HCT116 (cell line): ENCODE measurements at regions not wholly inside any gene's neighbourhood (a gene's known extent, or its start where the extent isn't known, plus 50 kb on each side); places are given as distances from the start of the nearest gene placed in this dataset.

Source experiments
- ATAC-seq: fragments of 200-7000 bp; cut with Tn5 transposase; 2 replicates; pipeline ENCODE4 v1.9.1; 2020; ENCODE audit warnings: mild to moderate bottlenecking, moderate library complexity
- BruUV-seq: library from RNA; stranded (reverse); fragments of 400-500 nt; replicated peaks from 2 replicates; lab custom pipeline; 2021; lab: Mats Ljungman, UMichigan
- CTCF ChIA-PET: fragments of 300-600 bp; sonication (Branson Sonifier 250); formaldehyde crosslinking; loops from one replicate; lab custom pipeline; 2021; ENCODE audit warnings: antibody characterized with exemption; lab: Charles Lee
- POLR2A ChIA-PET: fragments of 300-600, 350-600 bp; sonication (Branson Sonifier 250); formaldehyde crosslinking; loops from one replicate; lab custom pipeline; 2021; ENCODE audit warnings: antibody characterized with exemption; lab: Charles Lee
- RAD21 ChIA-PET, 2 experiments: fragments of 300-600 bp; sonication (Branson Sonifier 250); formaldehyde crosslinking; loops; one replicate each; lab custom pipeline; 2023; ENCODE audit warnings: low total read pairs in 2 of 2; ENCODE audit not compliant: uncharacterized antibody in 2 of 2, unreplicated experiment in 2 of 2, low non-redundant PET in 1 of 2; lab: Charles Lee
- DNase-seq: peaks from one replicate; pipeline ENCODE4 v3.0.0-alpha.2; 2010; ENCODE audit warnings: low read depth, low spot score
- H2AFZ ChIP-seq: fragments of 200-600 bp; shearing (Covaris generic), sonication (generic); 2 replicates; pipeline ENCODE4 v1.6.1; 2017; ENCODE audit warnings: low read depth, mixed run types, mixed read lengths, antibody characterized with exemption, low read length; ENCODE audit not compliant: poor library complexity, severe bottlenecking
- H3K27ac ChIP-seq: 2 replicates; pipeline ENCODE4 v1.5.1; 2012; ENCODE audit warnings: low read depth, low read length
- H3K27me3 ChIP-seq: fragments of 200-600 bp; sonication (generic); 2 replicates; pipeline ENCODE4 v1.6.1; 2016; ENCODE audit warnings: mixed run types, low read length, mixed read lengths; ENCODE audit not compliant: insufficient read depth
- H3K36me3 ChIP-seq, 2 experiments: fragments of 200-500 bp in 1 of 2; fragments of 200-600 bp in 1 of 2; sonication (Bioruptor generic) in 1 of 2; sonication (generic) in 1 of 2; 2 replicates each; pipeline versions ENCODE4 v1.5.1 to v1.6.1; 2014 to 2016; ENCODE audit warnings: low read length in 2 of 2, inconsistent platforms in 1 of 2, mixed read lengths in 1 of 2, mixed run types in 1 of 2; ENCODE audit not compliant: insufficient read depth in 2 of 2, control insufficient read depth in 1 of 2
- H3K4me1 ChIP-seq, 2 experiments: fragments of 200-600 bp in 1 of 2; sonication (generic) in 1 of 2; 2 replicates each; pipeline versions ENCODE4 v1.5.1 to v1.6.1; 2012 to 2017; ENCODE audit warnings: low read length in 2 of 2, inconsistent platforms in 1 of 2, mild to moderate bottlenecking in 1 of 2, mixed read lengths in 1 of 2, mixed run types in 1 of 2, moderate library complexity in 1 of 2; ENCODE audit not compliant: insufficient read depth in 2 of 2, control insufficient read depth in 1 of 2
- H3K4me2 ChIP-seq: fragments of 200-600 bp; sonication (generic); 2 replicates; pipeline ENCODE4 v1.6.1; 2017; ENCODE audit warnings: mixed run types, low read length, mixed read lengths
- H3K4me3 ChIP-seq, 2 experiments: fragments of 200-600 bp in 1 of 2; sonication (generic) in 1 of 2; replicated peaks in 1 of 2; 2 replicates each; pipeline ENCODE4 v1.5.1; 2011 to 2016; ENCODE audit warnings: low read length in 2 of 2, control low read depth in 1 of 2, low read depth in 1 of 2, mild to moderate bottlenecking in 1 of 2, mixed read lengths in 1 of 2, mixed run types in 1 of 2
- H3K79me2 ChIP-seq: fragments of 200-600 bp; sonication (generic); 2 replicates; pipeline ENCODE4 v1.6.1; 2017; ENCODE audit warnings: mild to moderate bottlenecking, mixed run types, low read length, moderate library complexity, mixed read lengths; ENCODE audit not compliant: insufficient read depth
- H3K9ac ChIP-seq: fragments of 200-600 bp; sonication (generic); 2 replicates; pipeline ENCODE4 v1.6.1; 2016; ENCODE audit warnings: low read length, mixed read lengths
- H3K9me2 ChIP-seq: fragments of 200-600 bp; sonication (generic), shearing (Covaris generic); 2 replicates; pipeline ENCODE4 v1.6.1; 2017; ENCODE audit warnings: mixed run types, mild to moderate bottlenecking, moderate library complexity; ENCODE audit not compliant: insufficient read depth
- H3K9me3 ChIP-seq, 2 experiments: fragments of 200-500 bp in 1 of 2; fragments of 200-600 bp in 1 of 2; sonication (Bioruptor generic) in 1 of 2; sonication (generic) in 1 of 2; 2 replicates each; pipeline ENCODE4 v1.6.1; 2014 to 2017; ENCODE audit warnings: low read length in 2 of 2, mixed read lengths in 2 of 2, inconsistent platforms in 1 of 2, low read depth in 1 of 2, mild to moderate bottlenecking in 1 of 2, mixed run types in 1 of 2, moderate library complexity in 1 of 2; ENCODE audit not compliant: control insufficient read depth in 1 of 2, insufficient read depth in 1 of 2
- H4K20me1 ChIP-seq: fragments of 200-600 bp; sonication (generic), shearing (Covaris generic); 2 replicates; pipeline ENCODE4 v1.6.1; 2017; ENCODE audit warnings: mixed run types, mild to moderate bottlenecking, moderate library complexity; ENCODE audit not compliant: insufficient read depth
- CBX3 ChIP-seq: IDR thresholded peaks from 2 replicates; pipeline ENCODE4 v1.6.1; 2012; ENCODE audit warnings: low read depth
- CEBPB ChIP-seq: IDR thresholded peaks from 2 replicates; pipeline ENCODE4 v1.6.1; 2012; ENCODE audit warnings: low read depth
- EGR1 ChIP-seq: IDR thresholded peaks from 2 replicates; pipeline ENCODE4 v1.6.1; 2012; ENCODE audit warnings: low read depth
- ELF1 ChIP-seq: IDR thresholded peaks from 2 replicates; pipeline ENCODE4 v1.6.1; 2012; ENCODE audit warnings: low read depth, borderline replicate concordance
- EZH2 ChIP-seq: fragments of 200-600 bp; sonication (generic); IDR thresholded peaks from 2 replicates; pipeline ENCODE4 v1.6.1; 2017; ENCODE audit warnings: antibody characterized with exemption, mixed run types
- EZH2phosphoT487 ChIP-seq: fragments of 200-600 bp; IDR thresholded peaks from 2 replicates; pipeline ENCODE4 v1.6.1; 2018; ENCODE audit warnings: antibody characterized with exemption, borderline replicate concordance
- FOSL1 ChIP-seq: IDR thresholded peaks from 2 replicates; pipeline ENCODE4 v1.6.1; 2012; ENCODE audit warnings: low read depth
- POLR2A ChIP-seq: IDR thresholded peaks from 2 replicates; pipeline ENCODE4 v1.7.0; 2011; ENCODE audit warnings: borderline replicate concordance; ENCODE audit not compliant: insufficient read depth, insufficient read length; ENCODE audit errors: extremely low read depth
- POLR2AphosphoS5 ChIP-seq: IDR thresholded peaks from 2 replicates; pipeline ENCODE4 v1.6.1; 2011; ENCODE audit warnings: mild to moderate bottlenecking, low read depth, low read length, moderate library complexity
- RAD21 ChIP-seq: IDR thresholded peaks from 2 replicates; pipeline ENCODE4 v1.6.1; 2012; ENCODE audit warnings: low read depth, mild to moderate bottlenecking
- SP1 ChIP-seq: IDR thresholded peaks from 2 replicates; pipeline ENCODE4 v1.6.1; 2012; ENCODE audit warnings: low read depth
- SRF ChIP-seq: IDR thresholded peaks from 2 replicates; pipeline ENCODE4 v1.6.1; 2012; ENCODE audit warnings: low read depth
- TCF7L2 ChIP-seq: IDR thresholded peaks from 2 replicates; pipeline ENCODE4 v1.7.0; 2011; ENCODE audit warnings: borderline replicate concordance, inconsistent platforms; ENCODE audit not compliant: insufficient read depth, insufficient read length; ENCODE audit errors: extremely low read depth
- ZFX ChIP-seq: fragments of 450-650 bp; IDR thresholded peaks from 2 replicates; pipeline ENCODE4 v1.6.1; 2017
- intact Hi-C: fragments of 100-400 bp; cut with micrococcal nuclease; formaldehyde crosslinking; loops from 2 replicates; pipeline ENCODE4 v1.10.0; 2022
- TF ChIP-seq, protein P1 (sequence below): IDR thresholded peaks from 2 replicates; pipeline ENCODE4 v1.6.1; 2011; ENCODE audit warnings: mild to moderate bottlenecking, low read length, moderate library complexity; ENCODE audit not compliant: insufficient replicate concordance; ENCODE audit errors: extremely low read depth
- TF ChIP-seq, protein P2 (sequence below): IDR thresholded peaks from 2 replicates; pipeline ENCODE4 v1.6.1; 2012
- TF ChIP-seq, protein P3 (sequence below): IDR thresholded peaks from 2 replicates; pipeline ENCODE4 v1.6.1; 2012; ENCODE audit warnings: low read depth
- TF ChIP-seq, protein P4 (sequence below), 3 experiments: fragments of 200-600 bp in 1 of 3; sonication (generic) in 1 of 3; IDR thresholded peaks in 2 of 3; conservative IDR thresholded peaks in 1 of 3; 2 replicates each; pipeline ENCODE4 v1.5.1; 2012 to 2017; ENCODE audit warnings: low read depth in 2 of 3, low read length in 2 of 3, antibody characterized with exemption in 1 of 3, borderline replicate concordance in 1 of 3, control low read depth in 1 of 3, mild to moderate bottlenecking in 1 of 3, mixed read lengths in 1 of 3, mixed run types in 1 of 3, moderate library complexity in 1 of 3; ENCODE audit not compliant: insufficient read depth in 1 of 3

DNA sequence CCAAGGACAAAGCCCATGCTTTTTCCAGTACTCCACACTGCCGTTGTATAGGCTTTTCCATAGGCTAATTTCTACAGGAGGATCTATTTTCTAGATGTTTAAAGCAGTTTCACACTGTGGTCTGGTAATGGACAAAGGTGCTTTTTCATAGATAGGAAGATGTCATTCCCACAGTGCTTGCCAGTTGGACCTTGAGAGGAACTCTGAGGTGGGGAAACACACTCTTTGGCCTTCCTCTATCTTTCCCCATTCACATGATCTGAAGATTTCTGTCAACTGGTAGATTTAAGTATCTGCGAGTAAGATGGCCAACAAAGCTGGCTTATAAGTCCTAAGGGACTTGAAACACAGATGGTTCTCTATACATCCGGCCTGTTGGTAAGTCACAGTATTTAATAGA is 477.3 kb downstream of the UTRN start:
- Histone ChIP-seq H3K4me1 (peaks cover 10 to 22% of the 10 kb centered on the region in 2 experiments), H2AFZ (no peak overlapping the region), H3K27ac (no peak overlapping the region), H4K20me1 (no peaks in the 10 kb centered on the region), H3K4me2 (no peak overlapping the region), H3K9me2 (no peaks in the 10 kb centered on the region), H3K4me3 (no peak overlapping the region), H3K9me3 (no peaks in the 10 kb centered on the region), H3K9ac (no peak overlapping the region), H3K79me2 (no peaks in the 10 kb centered on the region), H3K27me3 (no peaks in the 10 kb centered on the region), H3K36me3 (no peaks in the 10 kb centered on the region)
- DNase-seq (no peak), ATAC-seq (no peak)
- intact Hi-C loops: no loop called here
- BruUV-seq: no TSS peak
- ChIA-PET RAD21 (no interaction called here), POLR2A (no interaction called here), CTCF (no interaction called here)
- TF ChIP-seq, protein P1, sequence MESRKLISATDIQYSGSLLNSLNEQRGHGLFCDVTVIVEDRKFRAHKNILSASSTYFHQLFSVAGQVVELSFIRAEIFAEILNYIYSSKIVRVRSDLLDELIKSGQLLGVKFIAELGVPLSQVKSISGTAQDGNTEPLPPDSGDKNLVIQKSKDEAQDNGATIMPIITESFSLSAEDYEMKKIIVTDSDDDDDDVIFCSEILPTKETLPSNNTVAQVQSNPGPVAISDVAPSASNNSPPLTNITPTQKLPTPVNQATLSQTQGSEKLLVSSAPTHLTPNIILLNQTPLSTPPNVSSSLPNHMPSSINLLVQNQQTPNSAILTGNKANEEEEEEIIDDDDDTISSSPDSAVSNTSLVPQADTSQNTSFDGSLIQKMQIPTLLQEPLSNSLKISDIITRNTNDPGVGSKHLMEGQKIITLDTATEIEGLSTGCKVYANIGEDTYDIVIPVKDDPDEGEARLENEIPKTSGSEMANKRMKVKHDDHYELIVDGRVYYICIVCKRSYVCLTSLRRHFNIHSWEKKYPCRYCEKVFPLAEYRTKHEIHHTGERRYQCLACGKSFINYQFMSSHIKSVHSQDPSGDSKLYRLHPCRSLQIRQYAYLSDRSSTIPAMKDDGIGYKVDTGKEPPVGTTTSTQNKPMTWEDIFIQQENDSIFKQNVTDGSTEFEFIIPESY: no peak
- TF ChIP-seq, protein P2, sequence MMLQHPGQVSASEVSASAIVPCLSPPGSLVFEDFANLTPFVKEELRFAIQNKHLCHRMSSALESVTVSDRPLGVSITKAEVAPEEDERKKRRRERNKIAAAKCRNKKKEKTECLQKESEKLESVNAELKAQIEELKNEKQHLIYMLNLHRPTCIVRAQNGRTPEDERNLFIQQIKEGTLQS: no peak
- no peak for TF ChIP-seq POLR2AphosphoS5
- no peak for TF ChIP-seq SP1
- no peak for TF ChIP-seq EZH2phosphoT487
- TF ChIP-seq POLR2A: no peak
- no peak for TF ChIP-seq EZH2
- TF ChIP-seq, protein P3, sequence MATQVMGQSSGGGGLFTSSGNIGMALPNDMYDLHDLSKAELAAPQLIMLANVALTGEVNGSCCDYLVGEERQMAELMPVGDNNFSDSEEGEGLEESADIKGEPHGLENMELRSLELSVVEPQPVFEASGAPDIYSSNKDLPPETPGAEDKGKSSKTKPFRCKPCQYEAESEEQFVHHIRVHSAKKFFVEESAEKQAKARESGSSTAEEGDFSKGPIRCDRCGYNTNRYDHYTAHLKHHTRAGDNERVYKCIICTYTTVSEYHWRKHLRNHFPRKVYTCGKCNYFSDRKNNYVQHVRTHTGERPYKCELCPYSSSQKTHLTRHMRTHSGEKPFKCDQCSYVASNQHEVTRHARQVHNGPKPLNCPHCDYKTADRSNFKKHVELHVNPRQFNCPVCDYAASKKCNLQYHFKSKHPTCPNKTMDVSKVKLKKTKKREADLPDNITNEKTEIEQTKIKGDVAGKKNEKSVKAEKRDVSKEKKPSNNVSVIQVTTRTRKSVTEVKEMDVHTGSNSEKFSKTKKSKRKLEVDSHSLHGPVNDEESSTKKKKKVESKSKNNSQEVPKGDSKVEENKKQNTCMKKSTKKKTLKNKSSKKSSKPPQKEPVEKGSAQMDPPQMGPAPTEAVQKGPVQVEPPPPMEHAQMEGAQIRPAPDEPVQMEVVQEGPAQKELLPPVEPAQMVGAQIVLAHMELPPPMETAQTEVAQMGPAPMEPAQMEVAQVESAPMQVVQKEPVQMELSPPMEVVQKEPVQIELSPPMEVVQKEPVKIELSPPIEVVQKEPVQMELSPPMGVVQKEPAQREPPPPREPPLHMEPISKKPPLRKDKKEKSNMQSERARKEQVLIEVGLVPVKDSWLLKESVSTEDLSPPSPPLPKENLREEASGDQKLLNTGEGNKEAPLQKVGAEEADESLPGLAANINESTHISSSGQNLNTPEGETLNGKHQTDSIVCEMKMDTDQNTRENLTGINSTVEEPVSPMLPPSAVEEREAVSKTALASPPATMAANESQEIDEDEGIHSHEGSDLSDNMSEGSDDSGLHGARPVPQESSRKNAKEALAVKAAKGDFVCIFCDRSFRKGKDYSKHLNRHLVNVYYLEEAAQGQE: no peak
- no peak for TF ChIP-seq CEBPB
- no peak for TF ChIP-seq ZFX
- TF ChIP-seq FOSL1: no peak
- no peak for TF ChIP-seq SRF
- no peak for TF ChIP-seq CBX3
- TF ChIP-seq, protein P4, sequence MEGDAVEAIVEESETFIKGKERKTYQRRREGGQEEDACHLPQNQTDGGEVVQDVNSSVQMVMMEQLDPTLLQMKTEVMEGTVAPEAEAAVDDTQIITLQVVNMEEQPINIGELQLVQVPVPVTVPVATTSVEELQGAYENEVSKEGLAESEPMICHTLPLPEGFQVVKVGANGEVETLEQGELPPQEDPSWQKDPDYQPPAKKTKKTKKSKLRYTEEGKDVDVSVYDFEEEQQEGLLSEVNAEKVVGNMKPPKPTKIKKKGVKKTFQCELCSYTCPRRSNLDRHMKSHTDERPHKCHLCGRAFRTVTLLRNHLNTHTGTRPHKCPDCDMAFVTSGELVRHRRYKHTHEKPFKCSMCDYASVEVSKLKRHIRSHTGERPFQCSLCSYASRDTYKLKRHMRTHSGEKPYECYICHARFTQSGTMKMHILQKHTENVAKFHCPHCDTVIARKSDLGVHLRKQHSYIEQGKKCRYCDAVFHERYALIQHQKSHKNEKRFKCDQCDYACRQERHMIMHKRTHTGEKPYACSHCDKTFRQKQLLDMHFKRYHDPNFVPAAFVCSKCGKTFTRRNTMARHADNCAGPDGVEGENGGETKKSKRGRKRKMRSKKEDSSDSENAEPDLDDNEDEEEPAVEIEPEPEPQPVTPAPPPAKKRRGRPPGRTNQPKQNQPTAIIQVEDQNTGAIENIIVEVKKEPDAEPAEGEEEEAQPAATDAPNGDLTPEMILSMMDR (IDR thresholded peaks at IDR 0.05 in 2 of 3, conservative IDR thresholded peaks at IDR 0.05 in 1 of 3; ENCODE audit: borderline replicate concordance in 1 of 3, insufficient read depth in 1 of 3, low read depth in 2 of 3, low read length in 2 of 3): no peak
- no peak for TF ChIP-seq RAD21
- no peak for TF ChIP-seq ELF1
- TF ChIP-seq TCF7L2: no peak
- TF ChIP-seq EGR1: no peak
